Stimulated activated CD4-positive, alpha-beta T cell treated with anti-CD3 and anti-CD28 coated beads, Interleukin-12 subunit alpha, Interleukin-12 subunit beta, amount 100 ng/mL, for 4 hours (primary cell): ENCODE measurements at regions not wholly inside any gene's neighbourhood (a gene's known extent, or its start where the extent isn't known, plus 50 kb on each side); places are given as distances from the start of the nearest gene placed in this dataset.

ENCODE experiments used
- DNase-seq: peaks from one replicate; pipeline ENCODE4 v3.0.0-alpha.2; 2020

GRCh38 chr9:118318770-118319431, 614.7 kb downstream of the TLR4 start:
- no peak for DNase-seq

- DNase-seq, result no peak
These were observed 617.6 kb downstream of the TLR4 start for GRCh38 chr9:118321788-118322187.

- DNase-seq, result no peak
These were observed 620.5 kb downstream of the TLR4 start for GRCh38 chr9:118324706-118325105.

DNA sequence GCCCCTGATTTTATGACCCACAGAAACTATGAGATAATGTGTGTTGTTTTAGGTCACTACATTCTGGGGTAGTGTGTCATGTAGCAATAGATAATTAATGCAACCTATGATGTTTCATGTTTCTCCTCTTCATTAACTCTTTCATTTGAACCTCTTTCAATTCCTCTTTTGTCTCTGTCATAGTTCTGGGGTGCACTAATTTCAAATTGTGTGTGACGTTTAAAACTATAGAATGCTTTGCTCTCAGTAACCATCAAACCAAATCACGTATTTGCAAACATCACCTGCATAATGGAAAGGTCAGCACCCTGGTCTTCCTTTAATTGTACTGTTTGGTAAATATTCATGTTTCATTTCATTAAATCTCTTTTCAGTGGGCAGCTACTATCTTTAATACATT, 621.6 kb downstream of the TLR4 start:
- DNase-seq, result no peak

- DNase-seq, result no peak
These were observed 622.1 kb downstream of the TLR4 start for GRCh38 chr9:118326326-118326725.

DNA sequence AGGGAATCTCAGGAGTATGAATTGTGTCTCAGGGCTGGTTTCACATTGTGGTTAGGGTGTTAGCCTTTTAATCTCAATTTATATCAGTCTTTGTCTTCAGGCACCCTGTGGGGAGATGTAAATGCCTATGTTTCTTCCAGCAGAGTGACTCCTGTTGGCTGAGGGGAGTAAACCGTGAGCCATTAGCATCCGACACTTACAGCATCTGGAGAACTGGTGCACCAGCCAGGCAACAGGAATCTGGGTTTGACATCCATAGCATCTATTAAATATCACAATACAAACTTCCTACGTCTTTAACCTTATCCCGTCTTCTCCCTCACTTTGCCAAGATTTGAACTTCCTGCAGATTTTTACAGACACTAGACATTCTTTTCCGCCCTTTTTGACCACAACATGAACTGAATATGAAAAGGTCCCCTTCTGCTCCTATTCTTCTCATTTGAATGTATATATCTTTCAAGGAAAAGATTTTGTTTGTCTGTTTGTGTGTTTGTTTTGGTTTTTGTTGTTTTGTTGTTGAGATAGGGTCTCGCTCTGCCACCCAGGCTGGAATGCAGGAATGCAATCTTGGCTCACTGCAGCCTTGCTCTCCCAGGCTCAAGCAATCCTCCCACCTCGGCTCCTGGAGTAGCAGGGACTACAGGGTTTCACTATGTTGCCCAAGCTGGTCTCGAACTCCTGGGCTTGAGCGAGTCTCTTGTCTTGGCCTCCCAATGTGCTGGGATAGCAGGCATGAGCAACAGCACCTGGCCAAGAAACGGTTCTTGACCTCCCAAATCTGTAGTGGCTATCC, 626.2 kb downstream of the TLR4 start:
- no peak for DNase-seq

- no peak for DNase-seq
These were observed 627.4 kb downstream of the TLR4 start for GRCh38 chr9:118331622-118332045.

GRCh38 chr9:118336250-118336942, 632.2 kb downstream of the TLR4 start:
- DNase-seq, result no peak

DNA sequence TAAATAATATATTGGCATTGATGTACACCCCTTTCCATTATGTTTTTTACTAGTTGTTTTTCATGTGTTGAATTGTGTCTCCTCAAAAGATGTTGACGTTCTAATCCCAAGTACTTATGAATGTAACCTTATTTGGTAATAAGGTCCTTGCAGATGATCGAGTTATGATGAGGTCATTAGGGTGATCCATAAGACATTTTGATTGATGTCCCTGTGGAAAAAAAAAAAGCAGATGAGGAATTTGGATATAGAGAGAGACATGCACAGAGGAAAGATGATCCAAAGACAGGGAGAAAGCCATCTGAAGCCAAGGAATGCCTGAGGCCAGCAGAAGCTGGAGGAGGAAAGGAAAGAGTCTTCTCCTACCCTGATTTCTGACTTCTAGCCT, 632.7 kb downstream of the TLR4 start:
- no peak for DNase-seq

- no peak for DNase-seq
These were observed 655.8 kb downstream of the TLR4 start for GRCh38 chr9:118360036-118360435.

DNA sequence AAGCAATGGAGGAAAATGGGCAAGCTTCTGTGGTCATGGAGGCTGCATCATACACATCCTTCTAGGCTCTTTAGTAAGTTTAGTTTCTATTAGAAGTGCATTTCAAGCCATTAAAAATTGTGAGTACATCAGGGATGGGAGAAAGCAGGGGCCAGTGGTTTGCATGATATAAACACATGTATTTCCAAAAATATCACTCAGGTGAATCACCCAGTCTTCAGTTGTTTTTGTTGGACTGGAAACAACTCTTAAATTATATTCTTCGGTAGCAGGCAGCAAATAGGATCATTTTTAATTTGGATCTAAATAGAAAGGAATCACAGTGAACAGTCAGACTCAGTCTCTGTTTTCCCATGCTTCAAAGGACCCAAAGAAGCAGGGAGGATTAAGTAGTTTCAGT, 657.9 kb downstream of the TLR4 start:
- no peak for DNase-seq

- DNase-seq, result no peak
These were observed 658.4 kb downstream of the TLR4 start for GRCh38 chr9:118362596-118362995.

DNA sequence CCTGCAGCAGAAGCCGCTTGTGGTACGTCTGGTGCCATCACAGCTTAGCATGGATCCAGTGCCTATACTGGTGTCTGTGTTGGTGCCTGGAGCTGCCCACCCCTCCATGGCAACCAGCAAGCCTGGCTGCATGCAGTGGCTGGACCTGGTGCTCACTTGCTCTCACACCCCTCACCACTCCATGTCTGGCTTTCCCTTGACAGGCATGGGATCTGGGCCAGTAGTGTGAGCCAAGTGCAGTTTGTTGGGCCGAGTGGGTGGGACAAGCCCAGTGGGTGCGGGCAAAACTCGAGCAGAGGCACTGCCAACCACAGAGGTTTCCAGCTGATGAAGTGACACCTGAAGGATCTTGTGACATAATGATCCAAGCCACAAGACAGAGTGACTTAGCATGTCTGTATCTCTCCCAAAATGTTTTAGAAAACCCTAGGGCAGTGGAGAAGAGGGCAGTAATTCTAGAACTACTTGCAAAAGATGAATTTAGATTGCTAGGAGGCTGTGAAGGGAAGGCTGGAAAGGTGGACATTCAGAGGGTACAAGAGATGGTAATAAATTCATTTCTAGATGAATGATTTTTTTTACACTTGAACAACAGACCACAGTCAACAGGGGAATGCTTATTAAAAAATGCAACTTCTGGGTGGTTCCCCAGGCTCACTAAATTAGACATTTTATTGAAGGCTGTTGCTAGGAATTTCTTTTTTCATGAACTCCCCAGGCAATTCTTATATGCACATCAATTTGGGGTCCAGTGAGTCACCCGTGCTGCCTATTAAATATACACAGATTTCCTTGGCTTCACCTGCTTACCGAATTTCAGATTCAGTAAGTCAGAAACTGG, 660.3 kb downstream of the TLR4 start:
- DNase-seq, result no peak

DNA sequence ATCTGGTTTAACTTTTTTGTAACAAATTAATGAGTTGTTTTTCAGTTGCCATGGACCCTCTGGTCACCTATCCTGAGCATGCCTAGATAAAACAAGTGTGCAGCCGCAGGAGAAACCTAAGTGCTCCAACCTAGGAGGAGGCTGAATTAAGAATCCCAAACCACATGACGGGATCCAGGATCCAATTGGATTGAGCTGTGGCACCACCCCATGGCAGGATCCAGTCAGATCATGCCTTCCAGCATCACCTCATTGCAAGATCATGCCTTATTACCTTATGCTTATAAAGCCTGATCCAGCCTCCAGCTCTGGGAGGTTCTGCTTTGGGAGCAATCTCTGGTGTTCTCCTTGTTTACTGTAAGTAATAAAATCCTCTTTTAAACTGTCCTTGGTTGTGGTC, 662.0 kb downstream of the TLR4 start:
- DNase-seq, result no peak

- no peak for DNase-seq
These were observed 663.2 kb downstream of the TLR4 start for GRCh38 chr9:118367383-118367782.

DNA sequence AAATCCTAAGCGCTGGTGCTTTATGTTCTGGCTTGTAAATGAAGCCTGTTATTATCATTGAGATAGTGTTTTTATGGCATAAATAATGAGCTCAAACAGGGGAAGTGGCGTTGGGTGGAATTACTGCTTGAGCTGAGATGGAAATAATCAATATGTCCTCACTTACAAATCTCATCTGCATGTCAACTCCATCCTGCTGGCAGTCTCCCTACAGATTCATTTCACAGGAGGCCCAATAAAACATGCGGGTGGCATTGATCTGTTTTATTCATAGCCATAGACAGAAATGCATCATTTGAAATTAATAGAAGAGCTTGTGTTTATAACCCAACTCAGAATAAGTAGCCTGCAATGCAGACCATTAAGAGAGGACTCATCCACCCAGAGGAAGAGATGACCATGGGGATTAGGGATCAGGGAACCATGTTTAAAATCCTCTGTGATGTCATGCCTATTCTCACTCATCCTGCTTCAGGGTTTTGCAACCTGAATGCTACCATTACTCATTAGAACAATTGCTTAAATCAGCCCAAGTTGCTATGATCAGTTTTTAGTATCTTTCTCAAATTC, 680.4 kb downstream of the TLR4 start:
- no peak for DNase-seq

- DNase-seq, result no peak
These were observed 691.2 kb downstream of the TLR4 start for GRCh38 chr9:118395415-118395814.

DNA sequence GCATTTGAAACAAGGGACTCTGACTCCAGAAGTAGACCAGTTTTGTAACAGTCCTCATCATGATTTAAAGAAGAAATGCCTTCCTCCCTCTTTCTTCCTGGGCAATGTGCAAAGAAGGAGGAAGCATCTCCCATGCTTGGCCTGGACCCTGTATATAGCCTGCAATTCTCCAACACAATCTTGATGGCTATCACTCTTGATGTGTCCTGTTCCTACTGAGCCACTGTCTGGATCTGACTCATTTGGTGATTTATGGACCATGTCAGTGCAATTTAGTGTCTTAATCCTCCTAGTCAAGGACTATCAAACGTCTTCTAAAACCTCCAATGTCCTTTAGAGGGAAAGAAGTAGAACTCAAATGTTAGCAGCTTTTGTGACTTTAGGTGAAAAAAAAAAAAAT, 697.3 kb downstream of the TLR4 start:
- DNase-seq, result no peak

GRCh38 chr9:118414676-118415075, 710.5 kb downstream of the TLR4 start:
- no peak for DNase-seq

DNA sequence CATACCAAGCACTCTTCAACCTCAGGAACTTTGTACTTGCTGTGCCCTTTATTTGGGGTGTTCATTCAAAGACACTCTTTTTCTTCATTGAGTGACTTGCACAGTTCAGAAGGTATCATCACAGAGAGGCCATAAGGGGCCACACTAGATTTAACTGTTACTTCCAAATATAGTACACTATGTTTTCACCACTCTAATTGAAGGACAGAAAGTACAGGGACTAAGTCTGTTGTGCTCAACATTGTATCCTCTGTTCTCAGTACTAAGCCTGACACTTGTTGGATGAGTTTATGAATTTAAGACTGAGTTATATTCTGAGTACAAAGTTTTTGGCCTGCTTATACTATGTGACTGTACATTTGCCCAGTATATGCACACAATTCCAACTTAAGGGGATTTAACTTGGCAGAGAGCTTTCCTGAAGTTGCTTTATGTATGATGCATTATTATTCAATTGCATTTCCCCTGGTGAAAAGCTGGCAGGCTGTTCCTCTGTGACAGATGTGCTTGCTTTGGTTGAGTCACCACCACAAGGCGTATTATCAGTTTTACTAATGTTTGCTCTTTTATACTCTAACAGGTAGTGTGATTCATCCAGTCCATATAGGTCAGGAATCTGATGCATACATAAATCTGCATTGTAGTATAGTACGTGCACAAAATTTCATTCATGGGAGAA, 714.8 kb downstream of the TLR4 start:
- DNase-seq, result no peak

GRCh38 chr9:118419676-118420075, 715.5 kb downstream of the TLR4 start:
- DNase-seq, result no peak

DNA sequence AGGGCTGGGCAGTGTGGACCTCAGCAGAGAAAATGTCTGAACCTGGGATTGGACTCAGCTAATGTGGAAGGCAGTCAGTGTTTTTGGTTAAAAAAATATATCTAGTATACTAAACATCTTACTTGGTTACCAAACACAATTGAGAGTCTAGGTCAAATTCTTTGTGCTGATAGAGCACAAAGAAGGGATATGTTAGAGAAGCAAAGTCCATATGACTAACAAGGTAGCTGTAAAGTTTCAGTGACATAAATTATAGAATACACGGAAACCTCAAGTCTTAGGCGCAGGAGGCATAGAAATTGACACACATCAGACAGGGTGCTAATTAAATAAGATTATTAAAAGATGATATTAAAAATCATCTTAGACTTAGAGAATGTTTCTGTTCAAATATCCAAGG, 718.3 kb downstream of the TLR4 start:
- DNase-seq, result no peak
